ENCODE measurements at regions not wholly inside any gene's neighbourhood (a gene's known extent, or its start where the extent isn't known, plus 50 kb on each side); places are given as distances from the start of the nearest gene placed in this dataset.

GRCh38 chr15:94674296-94674695, 442.9 kb downstream of the MCTP2 start:
- no peaks in the 10 kb centered on the region for H3K9me3 ChIP-seq (ENCODE audit: insufficient read depth, low read depth, low read length)
- no peak overlapping the region for H3K9ac ChIP-seq (ENCODE audit: low read depth, low read length, poor library complexity, severe bottlenecking)
- peaks cover 6% of the 10 kb centered on the region for H3K27me3 ChIP-seq (ENCODE audit: insufficient read depth, low read length, poor library complexity, severe bottlenecking)
- no peaks in the 10 kb centered on the region for H3K79me2 ChIP-seq (ENCODE audit: insufficient read depth, low read length)
- H2AFZ ChIP-seq (ENCODE audit: low read length): no peak overlapping the region
- H3K4me2 ChIP-seq (ENCODE audit: low read depth, low read length, poor library complexity, severe bottlenecking): no peak overlapping the region
- no peaks in the 10 kb centered on the region for H3F3A ChIP-seq (ENCODE audit: low read depth)
- no peaks in the 10 kb centered on the region for H3K9me2 ChIP-seq (replicated peaks; ENCODE audit: low read depth, low read length)
- H4K20me1 ChIP-seq (ENCODE audit: insufficient read depth, low read length, poor library complexity, severe bottlenecking): no peaks in the 10 kb centered on the region
- H3K4me1 ChIP-seq (ENCODE audit: insufficient read depth, low read length, poor library complexity, severe bottlenecking): no peaks in the 10 kb centered on the region
- H3K4me3 ChIP-seq (ENCODE audit: low read length, poor library complexity, severe bottlenecking): no peak overlapping the region
- H3K36me3 ChIP-seq (ENCODE audit: insufficient read depth, low read length): no peaks in the 10 kb centered on the region
- TF ChIP-seq EZH2phosphoT487 (IDR thresholded peaks at IDR 0.05; ENCODE audit: borderline replicate concordance): no peak
- TF ChIP-seq, protein P1, sequence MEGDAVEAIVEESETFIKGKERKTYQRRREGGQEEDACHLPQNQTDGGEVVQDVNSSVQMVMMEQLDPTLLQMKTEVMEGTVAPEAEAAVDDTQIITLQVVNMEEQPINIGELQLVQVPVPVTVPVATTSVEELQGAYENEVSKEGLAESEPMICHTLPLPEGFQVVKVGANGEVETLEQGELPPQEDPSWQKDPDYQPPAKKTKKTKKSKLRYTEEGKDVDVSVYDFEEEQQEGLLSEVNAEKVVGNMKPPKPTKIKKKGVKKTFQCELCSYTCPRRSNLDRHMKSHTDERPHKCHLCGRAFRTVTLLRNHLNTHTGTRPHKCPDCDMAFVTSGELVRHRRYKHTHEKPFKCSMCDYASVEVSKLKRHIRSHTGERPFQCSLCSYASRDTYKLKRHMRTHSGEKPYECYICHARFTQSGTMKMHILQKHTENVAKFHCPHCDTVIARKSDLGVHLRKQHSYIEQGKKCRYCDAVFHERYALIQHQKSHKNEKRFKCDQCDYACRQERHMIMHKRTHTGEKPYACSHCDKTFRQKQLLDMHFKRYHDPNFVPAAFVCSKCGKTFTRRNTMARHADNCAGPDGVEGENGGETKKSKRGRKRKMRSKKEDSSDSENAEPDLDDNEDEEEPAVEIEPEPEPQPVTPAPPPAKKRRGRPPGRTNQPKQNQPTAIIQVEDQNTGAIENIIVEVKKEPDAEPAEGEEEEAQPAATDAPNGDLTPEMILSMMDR (conservative IDR thresholded peaks at IDR 0.05; ENCODE audit: low read length): no peak

DNA sequence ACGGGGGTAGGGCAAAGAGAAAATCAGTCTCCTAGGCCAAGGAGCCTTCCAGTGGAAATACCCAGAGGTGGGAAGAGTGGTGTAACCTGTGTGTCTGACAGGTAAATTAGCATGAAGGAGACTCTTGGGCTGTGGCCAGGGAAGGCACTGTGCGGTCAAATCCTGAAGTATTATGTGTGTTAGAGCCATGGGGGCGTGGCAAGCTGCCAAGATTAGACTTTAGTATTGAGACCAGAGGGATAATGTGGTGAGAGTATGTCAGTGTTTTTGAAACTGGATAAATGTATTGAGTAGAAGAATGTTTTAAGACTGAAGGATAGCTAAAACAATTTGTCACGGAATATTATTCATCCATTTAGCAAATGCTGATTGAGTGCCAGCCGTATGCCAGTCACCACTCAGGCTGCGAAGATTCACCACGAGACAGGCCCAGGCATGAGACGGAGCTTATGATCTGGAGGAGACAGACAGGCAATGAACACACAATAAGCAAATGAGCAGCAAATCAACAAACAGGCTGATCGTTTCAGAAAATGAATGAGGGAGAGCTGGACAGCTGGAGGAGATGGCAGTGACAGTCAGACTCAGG, 445.9 kb downstream of the MCTP2 start:
- no peaks in the 10 kb centered on the region for H3K9me2 ChIP-seq (replicated peaks; ENCODE audit: low read depth, low read length)
- no peaks in the 10 kb centered on the region for H3K9me3 ChIP-seq (ENCODE audit: insufficient read depth, low read depth, low read length)
- TF ChIP-seq, protein P1 (conservative IDR thresholded peaks at IDR 0.05; ENCODE audit: low read length): no peak
- TF ChIP-seq EZH2phosphoT487 (IDR thresholded peaks at IDR 0.05; ENCODE audit: borderline replicate concordance): no peak
- no peak overlapping the region for H3K9ac ChIP-seq (ENCODE audit: low read depth, low read length, poor library complexity, severe bottlenecking)
- no peaks in the 10 kb centered on the region for H4K20me1 ChIP-seq (ENCODE audit: insufficient read depth, low read length, poor library complexity, severe bottlenecking)
- no peaks in the 10 kb centered on the region for H3K4me1 ChIP-seq (ENCODE audit: insufficient read depth, low read length, poor library complexity, severe bottlenecking)
- no peaks in the 10 kb centered on the region for H3K79me2 ChIP-seq (ENCODE audit: insufficient read depth, low read length)
- no peak overlapping the region for H3K4me3 ChIP-seq (ENCODE audit: low read length, poor library complexity, severe bottlenecking)
- no peak overlapping the region for H3K4me2 ChIP-seq (ENCODE audit: low read depth, low read length, poor library complexity, severe bottlenecking)
- H2AFZ ChIP-seq (ENCODE audit: low read length): no peak overlapping the region
- no peaks in the 10 kb centered on the region for H3F3A ChIP-seq (ENCODE audit: low read depth)
- H3K36me3 ChIP-seq (ENCODE audit: insufficient read depth, low read length): no peaks in the 10 kb centered on the region
- no peaks in the 10 kb centered on the region for H3K27me3 ChIP-seq (ENCODE audit: insufficient read depth, low read length, poor library complexity, severe bottlenecking)

GRCh38 chr15:94682171-94682570, 450.8 kb downstream of the MCTP2 start:
- Histone ChIP-seq H3K27me3 (ENCODE audit: insufficient read depth, low read length, poor library complexity, severe bottlenecking) (no peaks in the 10 kb centered on the region), H3K4me2 (ENCODE audit: low read depth, low read length, poor library complexity, severe bottlenecking) (no peak overlapping the region), H3K9me3 (ENCODE audit: insufficient read depth, low read depth, low read length) (no peaks in the 10 kb centered on the region), H3K9me2 (replicated peaks; ENCODE audit: low read depth, low read length) (no peaks in the 10 kb centered on the region), H3K36me3 (ENCODE audit: insufficient read depth, low read length) (no peaks in the 10 kb centered on the region), H4K20me1 (ENCODE audit: insufficient read depth, low read length, poor library complexity, severe bottlenecking) (no peaks in the 10 kb centered on the region), H2AFZ (ENCODE audit: low read length) (no peak overlapping the region), H3K4me1 (ENCODE audit: insufficient read depth, low read length, poor library complexity, severe bottlenecking) (no peaks in the 10 kb centered on the region), H3F3A (ENCODE audit: low read depth) (no peaks in the 10 kb centered on the region), H3K4me3 (ENCODE audit: low read length, poor library complexity, severe bottlenecking) (no peak overlapping the region), H3K9ac (ENCODE audit: low read depth, low read length, poor library complexity, severe bottlenecking) (no peak overlapping the region), H3K79me2 (ENCODE audit: insufficient read depth, low read length) (no peaks in the 10 kb centered on the region)
- TF ChIP-seq, protein P1 (conservative IDR thresholded peaks at IDR 0.05; ENCODE audit: low read length): no peak
- no peak for TF ChIP-seq EZH2phosphoT487 (IDR thresholded peaks at IDR 0.05; ENCODE audit: borderline replicate concordance)
